Adrenal gland (tissue), 9 donors: ENCODE measurements at regions not wholly inside any gene's neighbourhood (a gene's known extent, or its start where the extent isn't known, plus 50 kb on each side); places are given as distances from the start of the nearest gene placed in this dataset.

Source experiments
- DNase-seq, 7 donors: peaks; one replicate each; pipeline ENCODE4 v3.0.0-alpha.2; 2019 to 2020
- H3K27ac ChIP-seq, 5 donors: fragments of 200-600 bp; sonication (generic) in 4 of 5; 1 replicate in 3 of 5; 2 replicates in 2 of 5; pipeline versions ENCODE4 v1.5.1 to v1.8.0; 2016 to 2020; ENCODE audit warnings: mild to moderate bottlenecking in 1 of 5
- H3K27me3 ChIP-seq: fragments of 200-600 bp; 2 replicates; pipeline ENCODE4 v1.8.0; 2021
- H3K36me3 ChIP-seq, 2 donors: fragments of 200-600 bp; replicated peaks in 1 of 2; 1 replicate in 1 of 2; 2 replicates in 1 of 2; pipeline versions ENCODE4 v1.5.1 to v1.8.0; 2018 to 2022
- H3K4me1 ChIP-seq, 2 donors: fragments of 200-600 bp; replicated peaks in 1 of 2; 1 replicate in 1 of 2; 2 replicates in 1 of 2; pipeline versions ENCODE4 v1.5.1 to v1.8.0; 2018 to 2021
- H3K4me3 ChIP-seq, 4 donors: fragments of 200-600 bp; sonication (generic) in 3 of 4; one replicate each; pipeline ENCODE4 v1.5.1; 2016 to 2018
- H3K9me3 ChIP-seq, 3 donors: fragments of 200-600 bp; sonication (generic) in 1 of 3; replicated peaks in 1 of 3; 1 replicate in 2 of 3; 2 replicates in 1 of 3; pipeline versions ENCODE4 v1.5.1 to v1.8.0; 2016 to 2021
- CTCF ChIP-seq, 6 experiments: fragments of 450-650 bp in 4 of 6; fragments of 200-600 bp in 2 of 6; sonication (generic) in 1 of 6; IDR thresholded peaks; 1 replicate in 5 of 6; 2 replicates in 1 of 6; pipeline versions ENCODE4 v1.5.1 to v1.8.0; 2016 to 2021; ENCODE audit warnings: antibody characterized with exemption in 6 of 6, mild to moderate bottlenecking in 2 of 6, moderate library complexity in 1 of 6
- POLR2A ChIP-seq, 2 donors: fragments of 450-650 bp; IDR thresholded peaks; one replicate each; pipeline ENCODE4 v1.6.1; 2017; ENCODE audit warnings: antibody characterized with exemption in 2 of 2, mild to moderate bottlenecking in 2 of 2, moderate library complexity in 1 of 2
- WGBS, 4 donors: extraction: QIAGEN DNeasy Blood & Tissue Kit in 2 of 4; methylation state at CpG; one replicate each; pipeline versions ENCODE4 v1.1.5 to v1.1.7; 2013 to 2017; 5-methylcytosine and 5-hydroxymethylcytosine counted together
- intact Hi-C, 2 donors: fragments of 100-400 bp; cut with DNase I; formaldehyde crosslinking; loops; one replicate each; pipeline versions ENCODE4 v1.14.1 to v1.15.0; 2022 to 2023
- donor health status: healthy with polysubstance abuse.
- donor health status: Bipolar disorder and iron deficiency.
- donor health status: DM: yes; HTN: yes; CAD: no.
- donor health status: DM: no; HTN: no; CAD: no.
- donor health status: DM: no; HTN: no; CAD: no.

- WGBS, 4 donors = 70 to 92% (median 82%) methylated on average over 7 to 11 of the region's 11 CpGs
- Histone ChIP-seq H3K27ac (no peak overlapping the region), H3K4me3 (no peak overlapping the region), H3K27me3 (no peaks in the 10 kb centered on the region), H3K9me3 (no peaks in the 10 kb centered on the region), H3K4me1 (no peaks in the 10 kb centered on the region), H3K36me3 (no peaks in the 10 kb centered on the region)
- peak in 3 of 7 donors; percentile 10 to 23 (median 13) for DNase-seq
- TF ChIP-seq CTCF (IDR thresholded peaks at IDR 0.05) (no peak), POLR2A (IDR thresholded peaks at IDR 0.05) (no peak)
- intact Hi-C loops = no loop called here
Measured at GRCh38 chr7:155878250-155878649, 66.0 kb upstream of the SHH start.

DNA sequence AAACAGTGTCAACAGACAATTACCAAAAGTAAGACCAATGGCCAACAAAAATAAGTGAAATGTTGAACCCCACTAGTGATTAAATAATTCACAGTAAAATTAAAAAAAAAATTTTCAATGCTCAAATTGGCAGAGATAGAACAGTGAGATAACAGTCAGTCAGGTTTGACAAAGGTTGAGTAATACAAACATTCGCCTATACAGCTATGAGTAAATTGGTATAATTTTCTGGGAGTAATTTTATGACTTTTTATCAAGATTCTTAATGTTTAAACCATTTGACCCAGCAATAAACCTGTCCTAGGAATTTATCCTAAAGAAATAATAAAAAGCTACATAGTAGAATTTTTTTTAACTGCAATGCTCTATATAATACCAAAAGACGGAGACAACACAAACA lies 64.9 kb upstream of the SHH start:
- H3K9me3 ChIP-seq = no peaks in the 10 kb centered on the region
- no peaks in the 10 kb centered on the region for H3K4me1 ChIP-seq
- H3K4me3 ChIP-seq = no peak overlapping the region
- intact Hi-C loops = no loop called here
- H3K27ac ChIP-seq = no peak overlapping the region
- no peaks in the 10 kb centered on the region for H3K36me3 ChIP-seq
- TF ChIP-seq POLR2A (IDR thresholded peaks at IDR 0.05) (no peak), CTCF (IDR thresholded peaks at IDR 0.05) (no peak)
- no peaks in the 10 kb centered on the region for H3K27me3 ChIP-seq
- WGBS, 4 donors = 69 to 83% (median 73%) methylated on average over 2 of the region's 2 CpGs
- DNase-seq = no peak

- no peak for TF ChIP-seq CTCF (IDR thresholded peaks at IDR 0.05)
- no peak for TF ChIP-seq POLR2A (IDR thresholded peaks at IDR 0.05)
- H3K36me3 ChIP-seq = no peaks in the 10 kb centered on the region
- intact Hi-C loops = no loop called here
- no peaks in the 10 kb centered on the region for H3K27me3 ChIP-seq
- DNase-seq = peak in 2 of 7 donors; percentile 6 to 18
- H3K27ac ChIP-seq = no peak overlapping the region
- H3K4me1 ChIP-seq = no peaks in the 10 kb centered on the region
- H3K4me3 ChIP-seq = no peak overlapping the region
- no peaks in the 10 kb centered on the region for H3K9me3 ChIP-seq
- WGBS, 4 donors = 94 to 96% (median 96%) methylated on average over 3 of the region's 3 CpGs
Measured at GRCh38 chr7:155874411-155874810, 62.1 kb upstream of the SHH start.

DNA sequence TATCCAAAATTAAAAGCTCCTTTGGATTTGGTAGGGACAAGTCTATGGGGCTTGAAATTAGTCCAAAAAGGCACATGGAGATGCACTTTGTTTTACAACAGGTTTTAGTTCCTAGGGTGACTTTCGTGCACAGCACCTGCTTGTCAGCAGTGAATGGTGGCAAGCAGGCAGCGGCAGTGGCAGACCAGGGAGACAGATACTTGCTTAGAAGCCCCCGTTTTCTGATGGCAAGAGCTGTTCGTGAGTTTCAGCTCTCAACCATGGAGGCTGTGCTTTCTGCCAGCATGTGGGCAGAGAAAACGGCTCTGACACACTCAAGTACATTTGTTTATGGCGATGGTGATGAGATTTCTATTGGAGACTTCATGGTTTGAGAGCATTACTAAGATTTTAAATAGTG lies 61.7 kb upstream of the SHH start:
- H3K4me3 ChIP-seq = no peak overlapping the region
- TF ChIP-seq CTCF (IDR thresholded peaks at IDR 0.05) = no peak
- TF ChIP-seq POLR2A (IDR thresholded peaks at IDR 0.05) = no peak
- H3K27me3 ChIP-seq = no peaks in the 10 kb centered on the region
- intact Hi-C loops = no loop called here
- H3K4me1 ChIP-seq = no peaks in the 10 kb centered on the region
- WGBS, 4 donors = 78 to 89% (median 86%) methylated on average over 6 of the region's 6 CpGs
- H3K36me3 ChIP-seq = no peaks in the 10 kb centered on the region
- H3K9me3 ChIP-seq = no peaks in the 10 kb centered on the region
- no peak overlapping the region for H3K27ac ChIP-seq
- peak in 1 of 7 donors; percentile 8 for DNase-seq
